Hematopoietic multipotent progenitor cell treated with erythropoietin and hydrocortisone succinate and interleukin-3 and kit ligand, for 17 days (in vitro differentiated cells): ENCODE measurements at regions not wholly inside any gene's neighbourhood (a gene's known extent, or its start where the extent isn't known, plus 50 kb on each side); places are given as distances from the start of the nearest gene placed in this dataset.
"Not testable (repeated sequence)": the region's sequence is repeated elsewhere in the genome, so short reads cannot be mapped to it uniquely, and the experiment has no call there.

Source experiments
- DNase-seq: peaks from one replicate; pipeline ENCODE4 v3.0.0-alpha.2; 2015; ENCODE audit warnings: low spot score

DNA sequence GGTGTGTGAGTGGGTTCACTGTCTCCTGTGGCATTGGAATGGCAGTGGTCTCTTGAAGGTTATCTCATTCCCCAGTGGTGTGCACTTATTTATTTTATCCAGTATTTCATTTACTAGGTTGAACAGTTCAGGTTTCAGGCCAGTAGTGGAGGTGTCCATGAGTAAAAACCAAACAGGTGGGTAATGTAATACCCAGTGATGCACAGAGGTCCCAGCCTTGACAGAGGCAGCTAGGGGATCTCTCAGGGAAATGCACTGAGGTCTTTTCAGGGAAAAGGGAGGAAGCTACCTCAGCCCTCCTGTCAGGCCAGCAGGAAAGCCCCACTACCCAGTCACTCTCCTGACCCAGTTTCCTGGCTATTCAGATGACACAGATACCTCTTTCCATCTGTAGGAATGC is 403.6 kb downstream of the UTRN start:
- no peak for DNase-seq

DNA sequence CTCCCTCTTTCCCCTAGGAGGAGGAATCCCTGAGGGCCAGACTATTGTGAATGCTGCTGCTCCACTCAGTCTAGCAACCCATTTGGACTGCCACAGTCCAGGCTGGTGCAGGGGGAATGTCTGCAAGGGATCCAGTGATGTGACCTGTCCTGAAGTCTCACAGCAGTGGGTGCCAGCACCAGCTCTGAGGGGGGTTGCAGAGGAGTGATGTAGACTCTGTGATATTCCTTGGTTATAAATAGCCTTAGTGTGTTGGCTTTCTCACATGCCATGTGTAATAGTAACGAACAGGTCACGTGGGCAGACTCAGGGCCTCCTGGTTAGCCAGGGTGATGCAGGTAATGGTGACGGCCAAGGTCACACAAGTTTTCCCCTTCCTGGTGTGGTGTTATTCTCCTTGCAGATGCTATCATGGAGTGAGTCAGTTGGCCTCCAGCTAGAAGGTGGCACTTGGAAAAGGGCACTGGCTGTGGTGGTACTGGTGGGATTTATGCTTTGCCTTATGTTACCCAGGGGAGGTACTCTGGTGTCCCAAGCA is 404.4 kb downstream of the UTRN start:
- no peak for DNase-seq

DNA sequence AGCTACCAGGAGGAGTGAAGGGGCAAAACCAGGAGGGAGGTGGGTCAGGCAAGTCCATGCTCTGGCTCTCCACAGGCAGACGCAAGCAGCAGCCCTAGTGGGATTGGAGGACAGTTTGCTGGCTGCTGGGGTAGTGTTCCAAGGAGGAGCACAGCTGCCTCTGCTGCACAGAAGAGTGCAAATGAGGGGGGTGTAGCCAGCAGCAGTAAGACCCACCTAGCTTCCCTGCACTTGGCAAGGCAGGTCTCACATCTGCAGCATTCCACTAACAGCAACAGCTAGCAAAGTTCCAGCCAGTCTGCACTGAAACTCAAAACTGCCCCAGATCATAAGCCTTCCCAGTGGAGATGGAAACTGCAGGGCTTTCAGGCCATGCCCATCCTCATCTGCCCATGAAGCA is 405.0 kb downstream of the UTRN start:
- no peak for DNase-seq

DNA sequence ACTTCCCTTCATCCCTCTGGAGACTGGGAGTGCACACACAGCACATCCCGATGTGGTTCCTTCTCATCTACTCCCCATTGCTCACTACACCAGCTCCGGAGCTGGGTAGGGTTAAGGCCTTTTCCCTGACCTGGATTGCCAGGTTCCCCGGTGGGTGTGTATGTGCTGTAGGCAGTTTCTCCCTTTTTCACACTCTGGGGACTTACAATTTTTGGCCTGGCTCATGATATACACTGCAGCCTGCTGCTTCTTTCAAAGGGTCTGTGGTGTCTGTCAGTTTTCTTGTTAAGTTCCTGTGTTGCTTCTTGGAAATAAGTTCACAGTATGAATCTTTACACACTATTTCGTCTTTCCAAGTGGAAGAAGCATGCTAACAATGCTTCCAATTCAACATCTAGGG is 405.5 kb downstream of the UTRN start:
- DNase-seq, result no peak

DNA sequence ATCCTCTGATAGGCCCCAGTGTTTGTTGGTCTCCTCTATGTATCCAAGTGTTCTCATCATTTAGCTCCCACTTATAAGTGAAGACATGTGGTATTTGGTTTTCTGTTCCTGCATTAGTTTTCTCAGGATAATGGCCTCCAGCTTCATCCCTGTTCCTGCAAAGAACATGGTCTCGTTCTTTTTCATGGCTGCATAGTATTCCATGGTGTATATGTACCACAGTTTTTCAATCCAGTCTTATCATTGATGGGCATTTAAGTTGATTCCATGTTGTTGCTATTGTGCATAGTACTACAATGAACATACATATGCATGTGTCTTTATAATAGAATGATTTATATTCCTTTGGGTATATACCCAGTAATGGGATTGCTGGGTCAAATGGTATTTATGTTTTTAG is 406.9 kb downstream of the UTRN start:
- not testable (repeated sequence) for DNase-seq

DNA sequence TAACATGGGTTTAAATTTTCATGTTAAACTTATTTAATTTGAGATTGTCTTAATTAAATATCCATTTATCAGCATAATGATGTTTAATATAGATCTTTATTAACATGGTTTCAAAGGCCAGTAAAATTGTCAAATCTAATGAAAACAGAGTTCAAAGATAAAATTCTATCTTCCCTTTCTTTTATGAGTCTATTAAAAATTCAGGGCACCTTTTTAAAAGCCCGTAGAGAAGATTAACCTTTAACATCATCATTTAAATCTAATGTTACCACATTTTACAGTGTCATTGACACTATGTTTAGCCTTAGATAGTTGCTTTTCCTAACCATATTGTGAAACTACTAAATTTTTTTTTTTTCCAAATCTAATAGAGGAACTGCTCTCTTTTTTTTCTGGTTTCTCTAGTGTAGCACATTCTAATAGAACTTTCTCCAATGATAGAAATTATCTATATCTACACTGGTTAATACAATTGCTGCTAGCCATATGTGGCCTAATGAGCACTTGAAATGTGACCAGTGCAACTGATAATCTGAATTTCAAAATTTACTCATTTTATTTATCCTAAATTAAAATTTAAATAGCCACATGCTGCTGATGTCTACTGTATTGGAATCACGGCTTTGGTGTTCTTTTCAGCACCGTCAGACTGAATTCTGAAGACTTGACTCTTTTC is 410.9 kb downstream of the UTRN start:
- no peak for DNase-seq

DNA sequence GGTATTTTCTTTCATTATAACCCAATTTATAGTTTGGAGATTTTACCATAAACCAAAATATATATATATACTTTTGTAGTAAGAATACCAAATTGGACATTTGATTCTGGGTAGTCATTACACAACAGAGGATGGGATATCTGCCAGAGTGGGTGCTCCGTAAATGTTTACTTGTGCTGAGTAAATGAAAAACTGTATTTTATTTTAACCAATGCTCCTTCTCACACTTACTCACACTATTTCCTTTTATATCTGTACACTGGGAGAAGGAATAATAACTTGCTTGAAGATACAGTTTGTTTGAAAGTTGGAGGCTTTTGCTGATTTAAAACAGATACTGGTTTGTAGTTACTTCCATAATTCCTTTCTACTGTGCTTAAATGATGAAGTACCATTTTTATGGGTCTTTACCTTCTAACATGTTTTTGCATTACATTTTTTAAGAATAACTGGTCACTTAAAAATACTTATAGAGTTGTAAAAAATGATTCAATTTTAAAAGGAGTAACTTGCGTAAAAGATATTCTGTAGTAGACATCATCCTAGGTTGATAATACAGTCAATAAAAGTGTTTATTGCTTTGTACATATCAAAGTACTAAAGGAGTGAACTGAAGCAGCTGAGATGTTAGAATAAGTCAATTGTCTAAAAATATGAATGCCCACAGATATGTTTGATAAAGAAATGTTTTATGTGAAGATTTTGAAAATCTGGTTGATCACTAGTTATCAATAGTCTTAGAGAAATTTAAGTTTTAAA is 411.7 kb downstream of the UTRN start:
- DNase-seq, result no peak

DNA sequence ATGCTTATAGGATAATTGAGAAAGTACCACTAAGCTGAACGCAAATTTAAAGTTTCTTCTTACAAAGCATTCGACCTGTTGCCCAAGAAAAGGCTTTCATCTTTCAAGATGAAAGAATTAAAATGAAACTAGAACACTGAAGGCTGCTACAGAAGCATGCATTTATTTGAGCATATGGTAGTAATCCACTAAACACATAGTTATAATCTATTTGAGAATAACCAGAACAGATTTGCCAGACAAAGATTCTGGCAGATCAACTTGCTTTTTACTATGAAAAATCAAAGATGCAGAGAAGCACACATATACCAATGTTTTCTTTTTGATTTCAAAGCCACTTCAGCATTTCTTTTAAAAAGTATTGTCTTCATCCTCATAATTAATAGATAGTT is 412.2 kb downstream of the UTRN start:
- DNase-seq, result no peak

DNA sequence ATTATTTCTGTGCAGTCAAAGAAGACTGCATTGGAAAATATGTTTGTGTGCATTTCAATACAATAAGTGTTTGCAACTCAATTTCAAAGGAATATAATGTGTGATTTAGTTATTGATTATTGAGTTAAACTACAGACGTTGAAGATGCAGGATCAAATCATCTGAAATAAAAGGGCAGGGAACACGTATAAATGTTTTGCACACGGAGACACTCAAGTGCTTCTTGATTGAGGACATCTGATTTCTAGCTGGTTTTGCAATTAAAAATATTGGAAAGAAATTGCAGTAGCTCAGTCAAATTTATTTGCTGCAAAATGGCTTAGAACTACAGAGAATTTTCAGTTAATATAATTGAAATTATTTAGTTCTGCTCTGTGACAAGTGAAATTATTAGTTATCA is 412.7 kb downstream of the UTRN start:
- DNase-seq, result no peak

DNA sequence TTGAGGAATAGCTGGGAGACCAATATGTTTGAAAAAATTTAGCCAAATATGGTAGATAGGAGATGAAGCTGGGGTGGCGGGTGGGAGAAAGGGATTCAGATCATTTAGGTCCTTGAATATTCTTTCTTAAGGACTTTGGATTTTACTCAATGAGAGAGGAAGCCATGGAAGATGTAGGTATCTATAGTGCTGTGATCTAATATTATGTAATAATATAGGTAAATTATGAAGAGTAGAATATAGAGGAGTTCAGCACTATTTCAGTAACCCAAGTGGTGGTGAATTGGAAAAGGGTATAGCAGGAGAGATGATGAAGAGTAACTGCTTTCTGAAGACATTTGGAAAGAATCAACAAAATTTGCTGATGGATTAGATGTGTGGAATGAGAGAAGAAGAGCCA is 417.6 kb downstream of the UTRN start:
- DNase-seq, result no peak

DNA sequence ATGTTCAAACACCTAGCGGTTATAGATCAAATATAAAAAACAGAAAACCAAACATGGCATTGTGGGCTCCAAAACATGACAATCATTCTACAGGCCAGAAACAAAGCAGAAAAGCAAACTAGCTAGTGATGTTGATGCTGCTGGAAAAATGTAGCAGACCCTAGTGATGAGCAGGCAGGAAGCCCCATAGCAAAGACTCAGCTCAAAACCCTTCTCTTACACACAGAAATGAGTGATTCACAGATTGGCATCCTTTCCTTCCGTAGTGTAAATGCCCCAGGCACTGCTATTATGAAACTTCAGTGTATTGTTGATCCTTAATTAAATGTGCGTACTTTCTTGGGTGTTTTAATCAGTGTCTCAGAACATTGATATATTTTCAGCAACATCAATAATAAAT is 425.1 kb downstream of the UTRN start:
- no peak for DNase-seq

DNA sequence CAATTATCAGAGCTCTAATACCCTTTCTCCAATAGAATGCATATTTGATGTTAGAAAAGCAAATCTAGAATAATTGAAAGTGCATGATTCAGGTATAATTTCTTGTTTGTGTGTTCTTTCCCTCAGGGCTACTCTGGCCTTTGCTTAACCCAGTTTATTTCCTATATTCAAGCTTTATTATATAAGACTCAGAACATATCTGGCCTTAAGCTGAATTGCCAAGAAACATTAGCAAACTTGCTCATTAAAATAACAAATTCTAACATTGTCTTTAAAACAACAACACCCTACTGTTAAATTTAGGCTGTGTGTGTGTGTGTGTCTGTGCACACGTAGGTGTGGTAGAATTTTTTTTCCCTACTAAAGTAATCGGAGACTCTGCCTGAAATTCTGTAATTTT is 426.5 kb downstream of the UTRN start:
- DNase-seq, result no peak

DNA sequence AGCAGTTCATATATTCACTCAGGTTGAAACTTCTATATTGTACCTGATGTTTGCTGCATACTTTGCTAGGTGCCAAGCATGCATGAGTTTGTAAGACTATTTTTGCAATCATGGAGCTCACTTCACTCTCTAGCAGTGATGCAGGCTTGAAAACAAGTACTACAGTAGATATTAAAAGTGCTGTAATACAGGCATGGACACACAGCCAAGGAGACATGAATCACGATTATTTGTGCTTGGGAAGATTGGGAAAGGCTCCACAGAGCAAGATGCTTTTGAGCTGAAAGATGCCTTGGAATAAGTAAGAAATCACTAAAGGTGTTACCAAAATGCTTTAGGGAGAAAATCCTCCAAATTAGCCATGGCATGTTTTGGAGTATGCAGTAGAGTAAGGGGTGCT is 427.4 kb downstream of the UTRN start:
- no peak for DNase-seq

DNA sequence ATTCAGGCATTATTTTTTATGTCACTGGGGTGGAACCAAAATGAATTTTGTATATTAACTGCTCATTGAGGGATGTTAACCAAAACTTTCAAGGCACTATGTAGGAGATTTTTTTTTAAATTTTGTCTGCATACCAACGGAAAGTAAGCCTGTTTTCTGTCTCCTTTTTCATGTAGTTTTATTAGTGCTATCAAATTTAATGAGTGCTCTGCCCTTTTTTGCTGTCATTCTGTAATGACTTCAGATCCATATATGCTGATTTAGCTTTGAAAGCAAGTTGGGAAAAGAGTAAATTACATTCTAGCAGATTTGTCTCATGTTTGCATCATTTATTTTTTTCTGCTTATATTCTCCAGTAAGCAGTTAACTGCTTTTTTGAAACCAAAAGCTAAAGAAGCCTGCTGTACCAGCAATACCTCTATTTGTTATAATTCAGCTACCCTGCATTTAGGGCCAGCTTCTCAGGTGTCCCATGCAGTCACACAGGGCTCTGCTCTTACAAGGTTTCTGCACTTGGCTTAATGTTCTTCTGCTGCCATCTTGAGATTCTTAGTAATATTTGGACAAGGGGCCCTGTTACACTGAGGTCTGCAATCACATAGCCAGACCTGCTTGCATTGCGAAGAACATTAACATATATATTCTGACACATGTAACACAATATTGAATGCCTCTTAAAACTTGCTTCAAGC is 429.0 kb downstream of the UTRN start:
- no peak for DNase-seq

DNA sequence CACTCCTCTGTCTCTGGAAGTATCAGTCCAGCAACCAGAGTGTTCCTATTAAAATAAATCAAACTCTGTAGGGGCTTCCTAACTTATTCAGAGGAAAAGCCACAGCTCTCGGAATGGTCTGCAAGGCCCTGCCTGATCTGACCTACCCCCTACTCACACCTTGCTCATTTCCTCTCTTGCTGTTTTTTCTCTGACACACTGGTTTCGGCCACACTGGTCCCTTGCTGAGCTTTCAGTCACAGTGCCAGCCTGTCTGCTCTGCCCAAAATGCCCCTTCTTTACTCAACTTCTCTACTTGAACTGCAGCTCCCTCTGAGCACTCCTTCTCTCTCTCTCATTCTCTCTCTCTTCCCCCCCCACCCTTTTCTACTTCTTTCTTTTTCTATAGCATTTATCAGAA is 430.2 kb downstream of the UTRN start:
- DNase-seq, result no peak

DNA sequence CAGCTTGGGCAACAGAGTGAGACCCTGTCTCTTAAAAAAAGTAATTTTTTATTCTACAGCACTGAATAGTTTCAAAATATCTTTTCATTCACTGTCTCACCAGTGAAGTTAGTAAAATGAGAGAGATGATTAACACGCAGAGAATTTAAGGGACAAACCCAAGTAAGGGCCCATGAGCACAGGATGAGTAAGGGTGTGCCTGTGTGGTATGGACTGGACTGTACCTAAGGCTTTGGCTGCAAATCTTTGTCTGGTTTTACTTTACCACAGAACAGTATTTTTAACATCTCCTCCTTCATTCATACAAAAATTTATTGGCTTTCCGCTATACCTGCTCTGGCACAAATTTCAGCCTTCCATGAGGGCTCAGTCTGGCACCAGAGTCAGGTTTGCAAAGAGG is 433.3 kb downstream of the UTRN start:
- DNase-seq, result no peak

DNA sequence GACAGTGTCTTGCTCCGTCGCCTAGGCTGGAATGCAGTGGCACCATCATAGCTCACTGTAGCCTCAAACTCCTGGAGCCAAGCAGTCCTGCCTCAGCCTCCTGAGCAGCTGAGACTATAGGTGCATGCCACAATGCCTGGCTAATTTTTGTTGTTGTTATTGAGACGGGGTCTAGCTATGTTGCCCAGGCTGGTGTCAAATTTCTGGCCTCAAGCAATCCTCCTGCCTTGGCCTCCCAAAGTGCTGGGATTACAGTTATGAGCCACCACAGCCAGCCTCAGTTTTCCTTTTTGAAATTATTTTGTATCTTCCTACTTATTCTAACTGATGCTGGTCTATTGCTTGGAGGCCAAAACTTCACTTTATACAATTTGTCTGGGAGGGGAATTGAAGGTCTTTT is 436.1 kb downstream of the UTRN start:
- no peak for DNase-seq

DNA sequence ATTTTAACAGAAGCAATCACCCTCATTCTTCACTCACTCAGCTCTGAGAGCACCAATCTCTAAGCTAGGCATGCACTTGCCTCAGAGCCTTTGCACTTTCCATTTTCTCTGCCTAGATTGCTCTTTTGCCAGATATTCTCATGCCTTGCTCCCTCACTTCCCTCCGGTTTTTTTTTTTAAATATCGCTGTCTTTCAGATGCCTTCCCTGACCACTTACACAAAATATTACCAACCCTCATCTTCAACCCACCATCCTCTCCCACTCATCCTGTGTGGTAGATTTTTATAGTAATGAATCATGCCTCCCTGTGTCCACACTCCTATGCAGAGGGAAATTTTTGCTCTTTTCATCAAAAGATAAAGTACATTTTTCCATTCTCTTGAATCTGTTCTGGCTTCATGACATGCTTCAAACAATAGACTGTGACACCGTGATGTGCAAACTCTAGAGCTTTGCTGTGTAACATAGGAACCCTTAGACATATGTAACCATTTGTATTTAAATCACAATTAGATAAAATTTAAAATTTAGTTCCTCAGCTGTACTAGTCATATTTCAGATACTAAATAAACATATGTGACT is 437.1 kb downstream of the UTRN start:
- no peak for DNase-seq

DNA sequence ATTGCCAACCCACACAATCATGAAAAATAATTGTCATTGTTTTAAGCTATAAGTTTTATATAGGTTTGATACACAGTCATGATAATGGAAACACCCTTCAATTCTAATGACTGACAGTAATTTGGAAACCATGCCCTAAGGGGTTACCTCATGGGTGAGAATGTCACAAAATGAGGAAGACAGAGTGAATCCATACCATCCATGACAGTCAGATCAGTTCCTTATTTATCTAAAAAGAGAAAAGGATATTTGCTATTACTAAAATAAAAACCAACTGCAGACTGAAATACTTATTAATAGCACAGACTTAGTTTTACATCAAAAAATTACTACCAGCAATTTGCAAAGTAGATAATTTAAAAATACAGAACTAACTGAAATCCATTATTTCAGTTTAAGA is 437.8 kb downstream of the UTRN start:
- no peak for DNase-seq

DNA sequence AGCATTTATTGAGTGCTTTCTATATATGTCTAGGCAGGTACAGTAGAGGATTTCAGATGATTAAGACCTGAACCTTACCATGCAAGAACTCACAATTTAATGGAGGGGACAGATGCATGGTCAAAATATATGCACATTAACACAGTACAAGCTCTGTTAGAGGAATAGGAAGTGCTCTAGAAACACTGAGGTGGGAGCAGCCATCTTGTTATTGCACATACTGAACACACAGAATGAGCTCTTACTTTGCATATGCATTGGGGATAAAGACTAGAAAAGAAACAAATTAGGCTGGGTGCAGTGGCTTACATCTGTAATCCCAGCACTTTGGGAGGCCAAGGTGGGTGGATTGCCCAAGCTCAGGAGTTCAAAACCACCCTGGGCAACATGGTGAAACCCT is 438.3 kb downstream of the UTRN start:
- DNase-seq, result no peak

DNA sequence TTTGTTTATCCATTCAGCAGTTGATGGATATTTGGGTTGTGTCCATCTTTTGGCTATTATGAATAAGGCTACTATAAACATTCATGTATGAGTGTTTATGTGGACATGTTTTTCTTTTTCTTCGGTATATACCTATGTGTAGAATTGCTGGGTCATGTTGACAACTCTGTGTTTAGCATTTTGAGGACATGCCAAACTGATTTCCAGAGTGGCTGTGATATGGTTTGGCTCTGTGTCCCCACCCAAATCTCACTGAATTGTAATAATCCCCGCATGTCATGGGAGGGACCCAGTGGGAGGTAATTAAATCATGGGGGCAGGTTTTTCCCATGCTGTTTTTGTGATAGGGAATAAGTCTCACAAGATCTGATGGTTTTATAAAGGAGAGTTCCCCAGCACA is 439.7 kb downstream of the UTRN start:
- no peak for DNase-seq

DNA sequence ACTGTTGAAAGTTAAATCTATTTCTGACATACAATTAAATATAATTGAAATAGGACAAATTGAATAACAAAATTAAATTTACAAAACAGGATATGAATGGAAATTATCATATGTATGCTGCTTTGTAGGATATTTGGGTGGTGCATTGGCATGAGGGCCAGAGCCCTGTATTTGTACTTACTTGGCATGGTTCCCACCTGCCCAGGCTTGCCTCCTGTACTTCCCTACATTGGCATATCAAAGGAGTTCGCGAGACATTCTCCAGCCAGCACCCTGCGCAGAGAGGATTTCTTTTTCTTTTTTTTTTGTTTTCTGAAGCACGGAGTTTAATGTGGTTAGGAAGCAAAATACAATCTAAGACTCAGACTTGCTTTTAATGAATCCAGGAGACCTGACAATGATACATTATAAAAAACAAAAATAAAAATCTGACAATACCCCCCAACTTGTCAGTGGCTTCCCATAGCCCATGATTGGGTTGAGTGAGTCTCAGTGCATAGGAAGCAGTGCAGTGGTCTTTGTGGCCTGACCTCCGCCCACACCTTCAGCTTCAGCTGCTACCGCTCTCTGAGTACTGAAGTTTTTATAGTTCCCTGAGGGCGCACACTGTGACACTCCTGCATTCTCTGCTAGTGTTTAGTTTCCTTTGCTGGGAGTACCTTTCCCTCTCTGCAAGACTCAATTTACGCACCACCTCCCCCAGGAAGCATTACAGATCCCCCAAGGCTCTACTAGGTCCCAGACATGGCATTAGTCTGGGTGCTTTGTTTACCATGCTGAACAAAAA is 440.8 kb downstream of the UTRN start:
- DNase-seq, result no peak
